Smooth muscle cell (in vitro differentiated cells): ENCODE measurements at regions not wholly inside any gene's neighbourhood (a gene's known extent, or its start where the extent isn't known, plus 50 kb on each side); places are given as distances from the start of the nearest gene placed in this dataset.
A peak's percentile ranks its signal among the peaks of the same experiment; 100 is the strongest.

ENCODE experiments used
- DNase-seq: peaks from one replicate; lab custom pipeline; 2025; ENCODE audit not compliant: unreplicated experiment; lab: John Stamatoyannopoulos, UW
- H2AFZ ChIP-seq: fragments of 200-600 bp; sonication (generic); 2 replicates; pipeline ENCODE4 v1.6.0; 2016; ENCODE audit warnings: antibody characterized with exemption, low read depth, mild to moderate bottlenecking
- H3F3A ChIP-seq: fragments of 200-600 bp; sonication (generic); 2 replicates; pipeline ENCODE4 v1.6.0; 2017; ENCODE audit warnings: antibody characterized with exemption, low read depth
- H3K27ac ChIP-seq: fragments of 200-600 bp; sonication (generic); 2 replicates; pipeline ENCODE4 v1.5.1; 2016; ENCODE audit warnings: low read depth, mild to moderate bottlenecking
- H3K27me3 ChIP-seq: fragments of 200-600 bp; sonication (generic); 2 replicates; pipeline ENCODE4 v1.6.1; 2016; ENCODE audit warnings: low read depth, mild to moderate bottlenecking
- H3K36me3 ChIP-seq: fragments of 200-600 bp; sonication (generic); 2 replicates; pipeline ENCODE4 v1.5.1; 2016; ENCODE audit warnings: low read depth
- H3K4me1 ChIP-seq: fragments of 200-600 bp; sonication (generic); 2 replicates; pipeline ENCODE4 v1.5.1; 2016; ENCODE audit warnings: low read depth
- H3K4me2 ChIP-seq: fragments of 200-600 bp; sonication (generic); 2 replicates; pipeline ENCODE4 v1.6.0; 2016; ENCODE audit warnings: mild to moderate bottlenecking
- H3K4me3 ChIP-seq: fragments of 200-600 bp; sonication (generic); 2 replicates; pipeline ENCODE4 v1.5.1; 2016; ENCODE audit warnings: mild to moderate bottlenecking
- H3K79me2 ChIP-seq: fragments of 200-600 bp; sonication (generic); 2 replicates; pipeline ENCODE4 v1.6.0; 2016; ENCODE audit warnings: low read depth, mild to moderate bottlenecking
- H3K9ac ChIP-seq: fragments of 200-600 bp; sonication (generic); 2 replicates; pipeline ENCODE4 v1.6.0; 2016; ENCODE audit warnings: low read depth
- H3K9me3 ChIP-seq: fragments of 200-600 bp; sonication (generic); replicated peaks from 2 replicates; pipeline ENCODE4 v1.5.1; 2016; ENCODE audit warnings: low read depth
- H4K20me1 ChIP-seq: fragments of 200-600 bp; sonication (generic); 2 replicates; pipeline ENCODE4 v1.6.0; 2016; ENCODE audit warnings: low read depth
- CTCF ChIP-seq: fragments of 200-600 bp; sonication (generic); IDR thresholded peaks from 2 replicates; pipeline ENCODE4 v1.5.1; 2017; ENCODE audit warnings: borderline replicate concordance, mild to moderate bottlenecking, antibody characterized with exemption; ENCODE audit not compliant: insufficient read depth, poor library complexity, severe bottlenecking
- WGBS: methylation state at CpG from one replicate; pipeline ENCODE4 v1.1.7; 2016; ENCODE audit warnings: low lambda C conversion rate; 5-methylcytosine and 5-hydroxymethylcytosine counted together

DNA sequence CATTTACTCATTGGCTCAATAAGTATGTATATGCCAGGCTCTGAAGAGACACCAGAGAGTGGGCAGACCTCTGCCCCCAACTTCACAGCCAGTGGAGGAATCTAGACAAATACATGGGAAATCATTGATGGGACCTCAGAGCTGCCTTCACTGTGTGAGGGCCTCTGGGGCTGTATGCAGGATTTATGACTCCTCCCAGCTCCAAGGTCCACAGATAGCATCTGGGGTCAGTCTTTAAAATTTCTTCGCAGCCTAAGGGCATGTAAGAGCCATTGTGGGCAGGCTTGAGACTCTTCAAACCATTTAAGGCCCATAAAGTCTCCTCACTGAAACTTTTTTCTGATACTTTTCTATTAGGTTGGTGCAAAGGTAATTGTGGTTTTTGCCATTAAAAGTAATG lies 125.5 kb downstream of the SPTSSA start:
- Histone ChIP-seq H3K4me1 (no peaks in the 10 kb centered on the region), H4K20me1 (no peaks in the 10 kb centered on the region), H3K36me3 (no peaks in the 10 kb centered on the region), H2AFZ (no peak overlapping the region), H3K27me3 (no peaks in the 10 kb centered on the region), H3K79me2 (no peaks in the 10 kb centered on the region), H3K4me2 (no peak overlapping the region), H3K9me3 (no peaks in the 10 kb centered on the region), H3K27ac (no peak overlapping the region), H3K9ac (no peak overlapping the region), H3K4me3 (no peak overlapping the region), H3F3A (no peaks in the 10 kb centered on the region)
- no peak for TF ChIP-seq CTCF
- no peak for DNase-seq
- 83% methylated on average over 1 of the region's 1 CpG for WGBS

GRCh38 chr14:34335968-34336367 lies 126.1 kb downstream of the SPTSSA start:
- Histone ChIP-seq H3K27ac (no peak overlapping the region), H3K36me3 (no peaks in the 10 kb centered on the region), H3K4me3 (no peak overlapping the region), H3K9me3 (no peaks in the 10 kb centered on the region), H3K27me3 (no peaks in the 10 kb centered on the region), H3F3A (no peaks in the 10 kb centered on the region), H3K4me1 (no peaks in the 10 kb centered on the region), H3K4me2 (no peak overlapping the region), H3K9ac (no peak overlapping the region), H2AFZ (no peak overlapping the region), H4K20me1 (no peaks in the 10 kb centered on the region), H3K79me2 (no peaks in the 10 kb centered on the region)
- no peak for TF ChIP-seq CTCF
- DNase-seq: no peak
- WGBS: 100% methylated on average over 1 of the region's 1 CpG

DNA sequence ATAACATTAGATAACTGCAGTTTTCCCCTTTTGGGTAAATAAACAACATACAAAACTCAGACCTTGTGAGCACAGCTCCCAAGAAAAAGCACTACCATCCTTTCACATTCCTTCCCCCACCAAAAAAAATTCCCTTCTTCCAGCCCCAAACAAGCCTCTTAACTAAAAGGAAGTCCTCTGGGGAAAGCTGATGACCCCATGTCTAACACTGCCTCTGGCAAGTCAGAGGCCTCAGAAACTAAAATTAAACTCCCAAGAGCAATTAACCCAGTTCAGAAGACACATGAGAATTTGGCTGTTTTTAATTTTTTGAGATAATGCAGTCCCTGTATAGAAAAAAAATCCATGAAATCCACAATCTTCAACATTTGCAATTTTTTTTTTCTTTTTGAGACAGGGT lies 127.7 kb downstream of the SPTSSA start:
- Histone ChIP-seq H3K79me2 (no peaks in the 10 kb centered on the region), H3K36me3 (no peaks in the 10 kb centered on the region), H3K4me2 (no peak overlapping the region), H3K9ac (no peak overlapping the region), H3K4me3 (no peak overlapping the region), H2AFZ (no peak overlapping the region), H3K27me3 (no peaks in the 10 kb centered on the region), H3F3A (no peaks in the 10 kb centered on the region), H4K20me1 (no peaks in the 10 kb centered on the region), H3K4me1 (no peaks in the 10 kb centered on the region), H3K27ac (no peak overlapping the region), H3K9me3 (no peaks in the 10 kb centered on the region)
- no peak for DNase-seq
- no peak for TF ChIP-seq CTCF

DNA sequence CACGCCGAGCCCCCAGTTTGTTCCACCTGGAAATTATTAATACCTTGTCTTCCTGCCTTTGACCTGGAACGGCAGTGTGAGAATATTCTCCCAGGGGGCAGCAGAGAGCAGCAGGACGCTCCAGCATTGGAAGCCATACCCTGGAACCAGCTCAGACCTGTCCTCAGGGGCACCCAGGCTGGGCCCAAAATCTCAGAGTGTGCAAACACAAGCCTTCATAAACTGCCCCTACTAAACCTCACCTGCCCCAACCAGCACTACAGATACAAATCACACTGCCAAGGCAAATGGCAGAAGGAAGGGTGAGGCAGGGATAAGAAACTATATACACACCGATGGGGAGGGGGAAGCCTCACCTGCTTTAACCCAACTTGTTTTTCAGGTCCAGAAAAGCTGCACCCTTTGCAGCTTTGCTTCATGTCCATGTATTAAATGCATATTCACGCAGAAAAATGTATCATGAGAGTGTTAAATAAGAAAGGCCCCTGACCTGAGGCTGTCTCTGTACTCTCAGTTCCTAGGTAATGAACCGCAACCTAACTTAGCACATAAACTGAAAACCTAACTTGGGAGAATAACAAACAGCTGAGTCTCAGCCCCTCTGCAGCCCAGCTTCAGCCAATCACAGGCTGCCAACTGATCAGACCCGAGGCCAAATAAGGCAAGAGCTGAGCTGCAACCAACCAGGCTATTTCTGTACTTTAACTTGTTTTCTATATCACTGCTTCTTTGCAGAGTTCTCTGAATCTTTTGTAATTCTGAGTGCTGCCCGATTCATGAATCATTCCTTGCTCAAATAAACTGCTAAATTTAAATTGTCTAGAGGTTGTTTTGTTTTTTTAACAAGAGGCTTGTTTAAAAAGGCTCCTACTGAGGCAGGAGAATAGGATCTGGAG lies 130.1 kb downstream of the SPTSSA start:
- Histone ChIP-seq H2AFZ (peak overlapping the region; percentile 6), H3K27me3 (no peaks in the 10 kb centered on the region), H3K4me1 (no peaks in the 10 kb centered on the region), H3K27ac (no peak overlapping the region), H3F3A (no peaks in the 10 kb centered on the region), H3K36me3 (no peaks in the 10 kb centered on the region), H4K20me1 (no peaks in the 10 kb centered on the region), H3K4me2 (no peak overlapping the region), H3K9me3 (no peaks in the 10 kb centered on the region), H3K9ac (no peak overlapping the region), H3K4me3 (no peak overlapping the region), H3K79me2 (no peaks in the 10 kb centered on the region)
- WGBS: 58% methylated on average over 8 of the region's 9 CpGs
- DNase-seq: peak; percentile 5
- TF ChIP-seq CTCF: peak; percentile 80
